Heart left ventricle (tissue), 16 donors: ENCODE measurements at regions not wholly inside any gene's neighbourhood (a gene's known extent, or its start where the extent isn't known, plus 50 kb on each side); places are given as distances from the start of the nearest gene placed in this dataset.

Experiments used
- ATAC-seq, 4 donors: fragments of 200-7000 bp; cut with Tn5 transposase; one replicate each; pipeline ENCODE4 v1.9.1; 2020 to 2022; ENCODE audit warnings: moderate library complexity in 4 of 4, mild to moderate bottlenecking in 3 of 4, moderate number of reproducible peaks in 1 of 4
- DNase-seq, 5 donors: peaks; one replicate each; pipeline ENCODE4 v3.0.0-alpha.2; 2020
- H3K27ac ChIP-seq, 12 donors: fragments of 200-600 bp; sonication (generic) in 4 of 12; one replicate each; pipeline versions ENCODE4 v1.5.0 to v1.8.0; 2016 to 2022; ENCODE audit warnings: mild to moderate bottlenecking in 2 of 12
- H3K27me3 ChIP-seq, 9 donors: fragments of 200-600 bp; sonication (generic) in 2 of 9; one replicate each; pipeline versions ENCODE4 v1.5.1 to v1.8.0; 2016 to 2022; ENCODE audit warnings: mild to moderate bottlenecking in 3 of 9
- H3K36me3 ChIP-seq, 9 donors: fragments of 200-600 bp; sonication (generic) in 2 of 9; one replicate each; pipeline versions ENCODE4 v1.5.0 to v1.8.0; 2018 to 2022; ENCODE audit warnings: mild to moderate bottlenecking in 2 of 9
- H3K4me1 ChIP-seq, 12 donors: fragments of 200-600 bp; sonication (generic) in 4 of 12; one replicate each; pipeline versions ENCODE4 v1.5.0 to v1.8.0; 2016 to 2022; ENCODE audit warnings: mild to moderate bottlenecking in 3 of 12
- H3K4me3 ChIP-seq, 12 donors: fragments of 200-600 bp; sonication (generic) in 4 of 12; one replicate each; pipeline versions ENCODE4 v1.5.0 to v1.8.0; 2017 to 2022; ENCODE audit warnings: mild to moderate bottlenecking in 9 of 12, moderate library complexity in 4 of 12
- H3K9me3 ChIP-seq, 12 donors: fragments of 200-600 bp; sonication (generic) in 4 of 12; one replicate each; pipeline versions ENCODE4 v1.5.0 to v1.8.0; 2016 to 2022; ENCODE audit warnings: mild to moderate bottlenecking in 1 of 12
- POLR2A ChIP-seq, 2 donors: fragments of 450-650 bp; IDR thresholded peaks; one replicate each; pipeline ENCODE4 v1.6.1; 2017; ENCODE audit warnings: antibody characterized with exemption in 2 of 2, mild to moderate bottlenecking in 2 of 2, moderate library complexity in 2 of 2
- WGBS, 4 donors: extraction: QIAGEN DNeasy Blood & Tissue Kit in 2 of 4; methylation state at CpG; one replicate each; pipeline versions ENCODE4 v1.1.5 to v1.1.7; 2013 to 2018; 5-methylcytosine and 5-hydroxymethylcytosine counted together
- intact Hi-C, 10 donors: fragments of 100-400 bp; cut with DNase I; formaldehyde crosslinking; loops; one replicate each; pipeline versions ENCODE4 v1.11.1 to v1.14.2; 2022
- TF ChIP-seq, protein P1 (sequence below), 12 donors: fragments of 200-600 bp; sonication (generic) in 4 of 12; IDR thresholded peaks; one replicate each; pipeline versions ENCODE4 v1.5.0 to v1.8.0; 2018 to 2022; ENCODE audit warnings: antibody characterized with exemption in 12 of 12, mild to moderate bottlenecking in 5 of 12
- donor health status: ischemic (EF 13 %, LVEDD 7.1; RV severe dilation, severe dysfunction).
- donor health status: healthy with polysubstance abuse.
- donor health status: DM: no; HTN: yes; CAD: no.
- donor health status: DM: no; HTN: no; CAD: no.
- donor health status: ischemic (EF 25% LVEDD 6.9; RV normal size, moderate dysfunction).
- donor health status: ischemic (EF 25% LVEDD 5.7; RV mildly dilated, moderate dysfunction).
- donor health status: healthy.
- donor health status: DM: yes; HTN: yes; CAD: no.
- donor health status: ischemic (EF 35%, LVEDD 5.7; RV mildly dilated, moderate dysfunction).
- donor health status: nonischemic (EF 11% LVEDD 7.7; RV severe dilation, severe dysfunction).
- donor health status: DM: yes; HTN: yes; CAD: no.
- donor health status: PGD.
- donor health status: ischemic (EF 29% LVEDD 5.4; RV normal size, mild dysfunction).
- donor health status: nonischemic (EF 23%, LVEDD 6.1; RV moderate dilation, normal function).

GRCh38 chr9:134987906-134988700 lies 70.4 kb upstream of the FCN1 start:
- H3K27ac ChIP-seq = no peak overlapping the region
- ATAC-seq (no peak), DNase-seq (peak in 1 of 5 donors; percentile 2)
- TF ChIP-seq POLR2A (IDR thresholded peaks at IDR 0.05) = no peak
- TF ChIP-seq, protein P1, sequence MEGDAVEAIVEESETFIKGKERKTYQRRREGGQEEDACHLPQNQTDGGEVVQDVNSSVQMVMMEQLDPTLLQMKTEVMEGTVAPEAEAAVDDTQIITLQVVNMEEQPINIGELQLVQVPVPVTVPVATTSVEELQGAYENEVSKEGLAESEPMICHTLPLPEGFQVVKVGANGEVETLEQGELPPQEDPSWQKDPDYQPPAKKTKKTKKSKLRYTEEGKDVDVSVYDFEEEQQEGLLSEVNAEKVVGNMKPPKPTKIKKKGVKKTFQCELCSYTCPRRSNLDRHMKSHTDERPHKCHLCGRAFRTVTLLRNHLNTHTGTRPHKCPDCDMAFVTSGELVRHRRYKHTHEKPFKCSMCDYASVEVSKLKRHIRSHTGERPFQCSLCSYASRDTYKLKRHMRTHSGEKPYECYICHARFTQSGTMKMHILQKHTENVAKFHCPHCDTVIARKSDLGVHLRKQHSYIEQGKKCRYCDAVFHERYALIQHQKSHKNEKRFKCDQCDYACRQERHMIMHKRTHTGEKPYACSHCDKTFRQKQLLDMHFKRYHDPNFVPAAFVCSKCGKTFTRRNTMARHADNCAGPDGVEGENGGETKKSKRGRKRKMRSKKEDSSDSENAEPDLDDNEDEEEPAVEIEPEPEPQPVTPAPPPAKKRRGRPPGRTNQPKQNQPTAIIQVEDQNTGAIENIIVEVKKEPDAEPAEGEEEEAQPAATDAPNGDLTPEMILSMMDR (IDR thresholded peaks at IDR 0.05) = no peak
- peaks cover 0 to 5% (median 0%) of the 10 kb centered on the region in 9 donors for H3K27me3 ChIP-seq
- H3K4me1 ChIP-seq = no peaks in the 10 kb centered on the region
- no peaks in the 10 kb centered on the region for H3K36me3 ChIP-seq
- intact Hi-C loops = loop anchor here in 7 of 10 donors (10.0 kb wide), 5 partner anchors 203 to 533 kb away; no protein-coding TSS in a partner anchor
- no peak overlapping the region for H3K4me3 ChIP-seq
- 84 to 89% (median 84%) methylated on average over 16 of the region's 16 CpGs for WGBS, 4 donors
- H3K9me3 ChIP-seq = peaks cover 0 to 16% (median 9%) of the 10 kb centered on the region in 12 donors

DNA sequence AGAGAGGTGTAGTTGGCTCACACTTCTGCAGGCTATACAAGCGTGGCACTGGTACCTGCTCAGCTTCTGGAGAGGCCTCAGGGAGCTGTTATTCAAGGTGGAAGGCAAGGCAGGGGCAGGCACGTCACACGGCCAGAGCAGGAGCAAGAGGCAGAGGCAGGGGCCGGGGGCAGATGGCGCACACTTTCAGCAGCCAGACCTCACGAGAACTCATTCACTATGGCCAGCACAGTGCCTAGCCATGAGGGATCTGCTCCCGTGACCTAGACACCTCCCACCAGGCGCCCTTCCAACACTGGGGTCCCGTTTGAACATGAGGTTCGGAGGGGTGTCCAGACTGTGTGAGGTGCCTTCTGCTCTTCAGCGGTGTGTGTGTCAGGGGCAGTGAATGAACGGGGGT lies 71.0 kb upstream of the FCN1 start:
- no peak for TF ChIP-seq POLR2A (IDR thresholded peaks at IDR 0.05)
- TF ChIP-seq, protein P1 (IDR thresholded peaks at IDR 0.05) = no peak
- ATAC-seq = no peak

GRCh38 chr9:134989206-134990065 lies 71.7 kb upstream of the FCN1 start:
- Histone ChIP-seq H3K4me1 (no peaks in the 10 kb centered on the region), H3K27ac (no peak overlapping the region), H3K9me3 (peaks cover 0 to 16% (median 7%) of the 10 kb centered on the region in 12 donors), H3K4me3 (no peak overlapping the region), H3K27me3 (peaks cover 0 to 5% (median 0%) of the 10 kb centered on the region in 9 donors), H3K36me3 (no peaks in the 10 kb centered on the region)
- TF ChIP-seq POLR2A (IDR thresholded peaks at IDR 0.05) = no peak
- TF ChIP-seq, protein P1 (IDR thresholded peaks at IDR 0.05) = no peak
- WGBS, 4 donors = 78 to 90% (median 79%) methylated on average over 22 to 23 of the region's 23 CpGs
- no peak for ATAC-seq
- DNase-seq = no peak
- intact Hi-C loops = loop anchor here in 7 of 10 donors (10.0 kb wide), 5 partner anchors 205 to 535 kb away; no protein-coding TSS in a partner anchor

More for the DNA sequence above, 71.0 kb upstream of the FCN1 start:
- H3K27ac ChIP-seq = no peak overlapping the region
- peaks cover 0 to 16% (median 9%) of the 10 kb centered on the region in 12 donors for H3K9me3 ChIP-seq
- no peaks in the 10 kb centered on the region for H3K36me3 ChIP-seq
- DNase-seq = no peak
- no peak overlapping the region for H3K4me3 ChIP-seq
- peaks cover 0 to 5% (median 0%) of the 10 kb centered on the region in 9 donors for H3K27me3 ChIP-seq
- intact Hi-C loops = loop anchor here in 7 of 10 donors (10.0 kb wide), 5 partner anchors 204 to 534 kb away; no protein-coding TSS in a partner anchor
- no peaks in the 10 kb centered on the region for H3K4me1 ChIP-seq
- WGBS, 4 donors = 83 to 90% (median 86%) methylated on average over 12 of the region's 12 CpGs
